ENCODE measurements at regions not wholly inside any gene's neighbourhood (a gene's known extent, or its start where the extent isn't known, plus 50 kb on each side); places are given as distances from the start of the nearest gene placed in this dataset.

- TF ChIP-seq CTCF (IDR thresholded peaks at IDR 0.05; ENCODE audit: insufficient read depth, low read depth, low read length) = no peak
- no peak for TF ChIP-seq EZH2 (IDR thresholded peaks at IDR 0.05; ENCODE audit: insufficient read depth, low read length)
These were observed 811.2 kb downstream of the TYW1 start for GRCh38 chr7:67807826-67808225.

Data from astrocyte (in vitro differentiated cells and primary cell).